ENCODE measurements at regions not wholly inside any gene's neighbourhood (a gene's known extent, or its start where the extent isn't known, plus 50 kb on each side); places are given as distances from the start of the nearest gene placed in this dataset.
A peak's percentile ranks its signal among the peaks of the same experiment; 100 is the strongest.

GRCh38 chr1:177384461-177384860 lies 213.7 kb downstream of the BRINP2 start:
- no peak for TF ChIP-seq POLR2AphosphoS5 (IDR thresholded peaks at IDR 0.05; ENCODE audit: low read depth, low read length)
- FAIRE-seq (no peak), DNase-seq (ENCODE audit: insufficient read length) (no peak)

DNA sequence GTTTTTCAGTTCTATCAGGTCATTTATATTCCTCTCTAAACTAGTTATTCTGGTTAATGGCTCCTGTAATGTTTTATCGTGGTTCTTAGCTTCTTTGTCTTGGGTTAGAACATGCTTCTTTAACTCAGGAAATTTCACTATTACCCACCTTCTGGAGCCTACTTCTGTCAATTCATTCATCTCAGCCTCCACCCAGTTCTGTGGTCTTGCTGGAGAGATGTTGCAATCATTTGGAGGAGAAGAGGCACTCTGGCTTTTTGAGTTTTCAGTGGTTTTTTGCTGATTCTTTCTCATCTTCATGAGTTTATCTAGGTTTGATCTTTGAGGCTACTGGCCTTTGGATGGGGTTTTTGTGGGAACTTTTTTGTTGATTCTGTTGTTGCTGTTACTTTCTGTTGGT lies 213.0 kb downstream of the BRINP2 start:
- DNase-seq (ENCODE audit: insufficient read length) (no peak), FAIRE-seq (no peak)
- TF ChIP-seq POLR2AphosphoS5 (IDR thresholded peaks at IDR 0.05; ENCODE audit: low read depth, low read length), result no peak
- TF ChIP-seq POLR2A (IDR thresholded peaks at IDR 0.05; ENCODE audit: low read depth, low read length), result no peak

- TF ChIP-seq POLR2AphosphoS5 (IDR thresholded peaks at IDR 0.05; ENCODE audit: low read depth, low read length) (no peak), POLR2A (IDR thresholded peaks at IDR 0.05; ENCODE audit: low read depth, low read length) (no peak), TAF1 (IDR thresholded peaks at IDR 0.05; ENCODE audit: borderline replicate concordance, low read depth, low read length) (no peak)
- DNase-seq (ENCODE audit: insufficient read length), result no peak
- no peak for FAIRE-seq
These were observed 207.1 kb downstream of the BRINP2 start for GRCh38 chr1:177377866-177378265.

GRCh38 chr1:177368255-177368654 lies 197.5 kb downstream of the BRINP2 start:
- FAIRE-seq, result peak; percentile 46
- DNase-seq (ENCODE audit: insufficient read length), result no peak
- TF ChIP-seq POLR2A (IDR thresholded peaks at IDR 0.05; ENCODE audit: low read depth, low read length) (no peak), POLR2AphosphoS5 (IDR thresholded peaks at IDR 0.05; ENCODE audit: low read depth, low read length) (no peak), TAF1 (IDR thresholded peaks at IDR 0.05; ENCODE audit: borderline replicate concordance, low read depth, low read length) (no peak)

DNA sequence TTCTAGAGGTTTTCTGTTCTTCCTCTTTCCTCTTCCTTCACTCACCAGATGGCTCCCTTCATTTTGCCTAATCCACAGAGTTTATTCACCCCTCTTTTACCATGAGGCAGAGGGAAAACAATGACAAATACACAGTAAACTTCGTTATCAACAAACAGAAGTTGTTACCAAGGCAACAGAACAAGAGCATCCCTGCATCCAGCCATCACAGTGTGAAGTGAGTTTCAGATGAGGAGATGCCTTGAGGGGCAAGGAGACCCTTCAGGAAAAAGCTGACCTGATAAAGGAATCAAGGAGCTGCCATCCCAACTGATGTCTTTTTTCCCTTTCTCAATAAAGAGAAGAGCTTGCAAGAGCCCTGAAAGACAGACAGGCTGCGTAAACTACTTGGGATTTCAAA lies 195.3 kb downstream of the BRINP2 start:
- FAIRE-seq, result no peak
- no peak for TF ChIP-seq POLR2A (IDR thresholded peaks at IDR 0.05; ENCODE audit: low read depth, low read length)
- no peak for TF ChIP-seq POLR2AphosphoS5 (IDR thresholded peaks at IDR 0.05; ENCODE audit: low read depth, low read length)
- no peak for TF ChIP-seq TAF1 (IDR thresholded peaks at IDR 0.05; ENCODE audit: borderline replicate concordance, low read depth, low read length)
- DNase-seq (ENCODE audit: insufficient read length), result no peak

- TF ChIP-seq POLR2AphosphoS5 (IDR thresholded peaks at IDR 0.05; ENCODE audit: low read depth, low read length), result no peak
- TF ChIP-seq POLR2A (IDR thresholded peaks at IDR 0.05; ENCODE audit: low read depth, low read length), result no peak
- no peak for TF ChIP-seq TAF1 (IDR thresholded peaks at IDR 0.05; ENCODE audit: borderline replicate concordance, low read depth, low read length)
- FAIRE-seq, result no peak
- DNase-seq (ENCODE audit: insufficient read length), result no peak
These were observed 190.0 kb downstream of the BRINP2 start for GRCh38 chr1:177360791-177361190.

DNA sequence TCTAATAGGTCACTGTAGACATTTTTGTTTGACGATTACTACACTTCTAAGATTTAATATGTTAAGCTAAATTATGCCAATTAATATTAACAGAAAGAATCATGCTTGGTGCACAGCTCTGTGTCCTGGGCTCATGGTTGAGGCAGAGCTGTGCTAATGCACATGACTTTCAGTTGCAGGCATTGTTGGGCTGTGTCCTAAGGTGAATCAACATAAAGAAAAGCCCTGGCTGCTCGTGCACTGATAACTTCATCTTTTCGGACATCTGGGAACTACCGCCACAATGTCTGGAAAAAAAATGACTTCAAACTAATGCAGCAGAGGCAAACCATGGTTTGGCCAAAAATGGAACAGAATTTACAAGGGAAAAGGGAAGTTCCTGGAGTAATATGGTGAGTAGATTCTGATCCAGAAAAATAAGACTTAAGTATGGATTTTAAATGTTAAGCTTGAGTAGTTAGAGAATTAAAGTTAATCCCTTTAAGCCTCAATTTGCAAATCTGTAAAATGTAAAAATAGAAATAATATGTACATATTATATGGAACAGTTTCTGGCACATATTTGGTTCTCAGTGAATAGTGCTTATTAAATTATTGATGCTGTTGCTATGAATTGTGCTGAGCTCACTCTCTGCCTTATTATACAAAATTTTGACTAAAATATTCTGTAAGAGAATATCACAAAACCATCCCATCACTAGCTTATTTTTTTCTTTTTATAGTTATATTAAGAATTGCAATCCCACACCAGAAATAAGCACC lies 186.1 kb downstream of the BRINP2 start:
- no peak for TF ChIP-seq POLR2A (IDR thresholded peaks at IDR 0.05; ENCODE audit: low read depth, low read length)
- TF ChIP-seq TAF1 (IDR thresholded peaks at IDR 0.05; ENCODE audit: borderline replicate concordance, low read depth, low read length), result no peak
- no peak for TF ChIP-seq POLR2AphosphoS5 (IDR thresholded peaks at IDR 0.05; ENCODE audit: low read depth, low read length)
- FAIRE-seq (no peak), DNase-seq (ENCODE audit: insufficient read length) (no peak)

DNA sequence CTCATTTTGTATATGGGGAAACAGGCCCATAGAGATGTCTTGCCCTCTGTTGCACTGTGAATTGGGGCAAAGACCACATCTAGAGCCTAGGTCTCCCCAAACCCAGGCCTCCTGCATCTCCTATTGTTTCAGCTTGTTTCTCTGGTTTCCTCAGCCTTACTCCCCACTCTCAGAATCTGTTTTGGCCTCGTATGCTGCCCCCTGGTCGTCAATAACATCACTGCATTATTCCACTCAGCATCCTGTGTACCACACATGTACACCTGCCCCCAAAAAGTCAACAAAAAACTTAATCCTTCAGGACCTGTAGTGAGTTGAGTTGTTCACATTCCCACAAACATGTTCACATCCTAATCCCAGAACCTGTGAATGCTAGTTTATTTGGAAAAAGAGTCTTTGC lies 184.8 kb downstream of the BRINP2 start:
- DNase-seq (ENCODE audit: insufficient read length) (no peak), FAIRE-seq (peak; percentile 61)

GRCh38 chr1:177354247-177354646 lies 183.5 kb downstream of the BRINP2 start:
- DNase-seq (ENCODE audit: insufficient read length), result no peak
- no peak for FAIRE-seq

More for the DNA sequence above, 184.8 kb downstream of the BRINP2 start:
- TF ChIP-seq POLR2A (IDR thresholded peaks at IDR 0.05; ENCODE audit: low read depth, low read length) (no peak), POLR2AphosphoS5 (IDR thresholded peaks at IDR 0.05; ENCODE audit: low read depth, low read length) (no peak), TAF1 (IDR thresholded peaks at IDR 0.05; ENCODE audit: borderline replicate concordance, low read depth, low read length) (no peak)

GRCh38 chr1:177351361-177352108 lies 180.8 kb downstream of the BRINP2 start:
- DNase-seq (ENCODE audit: insufficient read length), result no peak
- TF ChIP-seq POLR2A (IDR thresholded peaks at IDR 0.05; ENCODE audit: low read depth, low read length), result no peak
- no peak for TF ChIP-seq POLR2AphosphoS5 (IDR thresholded peaks at IDR 0.05; ENCODE audit: low read depth, low read length)
- no peak for TF ChIP-seq TAF1 (IDR thresholded peaks at IDR 0.05; ENCODE audit: borderline replicate concordance, low read depth, low read length)
- FAIRE-seq, result no peak

More at GRCh38 chr1:177354247-177354646, 183.5 kb downstream of the BRINP2 start:
- TF ChIP-seq POLR2AphosphoS5 (IDR thresholded peaks at IDR 0.05; ENCODE audit: low read depth, low read length) (no peak), TAF1 (IDR thresholded peaks at IDR 0.05; ENCODE audit: borderline replicate concordance, low read depth, low read length) (no peak), POLR2A (IDR thresholded peaks at IDR 0.05; ENCODE audit: low read depth, low read length) (no peak)

DNA sequence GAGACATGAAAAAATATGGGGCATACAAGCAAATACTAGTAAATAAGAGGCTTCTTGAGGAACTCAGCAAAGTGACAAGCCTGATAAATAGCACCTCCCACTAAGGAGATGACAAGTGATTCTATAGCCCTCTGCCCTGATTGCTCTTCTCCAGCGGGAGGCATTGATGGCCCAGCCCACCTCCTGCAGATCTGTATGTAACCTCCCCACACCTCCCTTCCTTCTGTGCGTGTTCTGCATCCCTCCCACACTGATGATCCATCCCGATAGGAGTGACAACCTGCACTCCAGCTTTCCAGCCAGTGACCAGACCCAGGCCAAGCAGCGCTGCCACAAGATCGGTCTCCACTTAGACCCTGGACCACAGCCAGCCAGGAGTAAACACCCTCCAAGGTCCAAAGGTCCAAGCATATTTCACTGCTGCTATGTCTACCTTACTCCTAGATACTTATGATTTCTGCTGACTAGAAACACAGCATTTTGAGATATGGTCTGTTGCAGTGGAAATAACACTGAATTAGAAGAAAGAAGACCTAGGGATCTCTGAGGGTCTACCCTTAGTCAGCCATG lies 176.1 kb downstream of the BRINP2 start:
- no peak for FAIRE-seq
- TF ChIP-seq POLR2AphosphoS5 (IDR thresholded peaks at IDR 0.05; ENCODE audit: low read depth, low read length) (no peak), POLR2A (IDR thresholded peaks at IDR 0.05; ENCODE audit: low read depth, low read length) (no peak), TAF1 (IDR thresholded peaks at IDR 0.05; ENCODE audit: borderline replicate concordance, low read depth, low read length) (no peak)
- no peak for DNase-seq (ENCODE audit: insufficient read length)

GRCh38 chr1:177343445-177343844 lies 172.7 kb downstream of the BRINP2 start:
- DNase-seq (ENCODE audit: insufficient read length) (no peak), FAIRE-seq (no peak)
- TF ChIP-seq TAF1 (IDR thresholded peaks at IDR 0.05; ENCODE audit: borderline replicate concordance, low read depth, low read length), result no peak
- no peak for TF ChIP-seq POLR2A (IDR thresholded peaks at IDR 0.05; ENCODE audit: low read depth, low read length)
- no peak for TF ChIP-seq POLR2AphosphoS5 (IDR thresholded peaks at IDR 0.05; ENCODE audit: low read depth, low read length)

Measured in GM12892 (cell line).